AG04450 (cell line): ENCODE measurements at regions not wholly inside any gene's neighbourhood (a gene's known extent, or its start where the extent isn't known, plus 50 kb on each side); places are given as distances from the start of the nearest gene placed in this dataset.

Experiments
- CTCF ChIA-PET: fragments of 300-600, 350-600 bp; formaldehyde crosslinking; extraction: SDS; loops from one replicate; lab custom pipeline; 2022; ENCODE audit warnings: antibody characterized with exemption, inconsistent platforms; lab: Charles Lee
- POLR2A ChIA-PET: fragments of 350-600 bp; formaldehyde crosslinking; extraction: SDS; loops from one replicate; lab custom pipeline; 2021; ENCODE audit warnings: antibody characterized with exemption, inconsistent platforms; lab: Yijun Ruan, JAX
- DNase-seq: peaks from one replicate; pipeline ENCODE4 v3.0.0-alpha.2; 2011; ENCODE audit warnings: low read depth, low spot score
- H3K27ac ChIP-seq: one replicate; pipeline ENCODE4 v1.5.1; 2012; ENCODE audit warnings: low read depth, low read length, control low read depth
- H3K27me3 ChIP-seq: one replicate; pipeline ENCODE4 v1.6.0; 2012; ENCODE audit warnings: low read length; ENCODE audit not compliant: control insufficient read depth, insufficient read depth
- H3K4me3 ChIP-seq: 2 replicates; pipeline ENCODE4 v1.5.1; 2011; ENCODE audit warnings: mild to moderate bottlenecking, low read depth, low read length, control low read depth
- H3K9me3 ChIP-seq: 2 replicates; pipeline ENCODE4 v1.5.1; 2012; ENCODE audit warnings: low read length; ENCODE audit not compliant: control insufficient read depth, insufficient read depth
- CTCF ChIP-seq: IDR thresholded peaks from 2 replicates; pipeline ENCODE4 v1.5.1; 2011; ENCODE audit warnings: low read depth, low read length, control low read depth, inconsistent platforms

GRCh38 chr3:3560591-3561311 lies 238.5 kb upstream of the LRRN1 start:
- H3K27ac ChIP-seq, result no peak overlapping the region
- ChIA-PET CTCF (no interaction called here), POLR2A (no interaction called here)
- TF ChIP-seq CTCF, result no peak
- H3K4me3 ChIP-seq, result no peak overlapping the region
- H3K9me3 ChIP-seq, result peaks cover 23% of the 10 kb centered on the region
- DNase-seq, result no peak
- H3K27me3 ChIP-seq, result no peaks in the 10 kb centered on the region

GRCh38 chr3:3559786-3560185 lies 239.4 kb upstream of the LRRN1 start:
- DNase-seq, result no peak
- Histone ChIP-seq H3K4me3 (no peak overlapping the region), H3K27ac (no peak overlapping the region)

GRCh38 chr3:3556078-3556477 lies 243.2 kb upstream of the LRRN1 start:
- ChIA-PET CTCF (no interaction called here), POLR2A (no interaction called here)
- Histone ChIP-seq H3K4me3 (no peak overlapping the region), H3K27ac (no peak overlapping the region), H3K9me3 (peaks cover 15% of the 10 kb centered on the region; the same call in 1 of the 2 replicates), H3K27me3 (no peaks in the 10 kb centered on the region)
- DNase-seq, result no peak
- TF ChIP-seq CTCF, result no peak

More at GRCh38 chr3:3559786-3560185, 239.4 kb upstream of the LRRN1 start:
- Histone ChIP-seq H3K9me3 (peaks cover 22% of the 10 kb centered on the region; the same call in 1 of the 2 replicates), H3K27me3 (no peaks in the 10 kb centered on the region)
- ChIA-PET CTCF (no interaction called here), POLR2A (no interaction called here)
- no peak for TF ChIP-seq CTCF

- TF ChIP-seq CTCF, result no peak
- ChIA-PET POLR2A (no interaction called here), CTCF (no interaction called here)
- Histone ChIP-seq H3K27me3 (no peaks in the 10 kb centered on the region), H3K4me3 (no peak overlapping the region), H3K27ac (no peak overlapping the region), H3K9me3 (peaks cover 7% of the 10 kb centered on the region; the same call in 1 of the 2 replicates)
- no peak for DNase-seq
Measured at GRCh38 chr3:3553236-3553635, 246.0 kb upstream of the LRRN1 start.

GRCh38 chr3:3552761-3553160 lies 246.5 kb upstream of the LRRN1 start:
- Histone ChIP-seq H3K27me3 (no peaks in the 10 kb centered on the region), H3K4me3 (no peak overlapping the region), H3K27ac (no peak overlapping the region), H3K9me3 (peaks cover 4% of the 10 kb centered on the region; the same call in 1 of the 2 replicates)
- no peak for TF ChIP-seq CTCF
- POLR2A ChIA-PET, result no interaction called here
- DNase-seq, result no peak
- CTCF ChIA-PET, result no interaction called here
